Activated CD4-positive, alpha-beta T cell treated with anti-CD3 and anti-CD28 coated beads for 24 hours (primary cell): ENCODE measurements at regions not wholly inside any gene's neighbourhood (a gene's known extent, or its start where the extent isn't known, plus 50 kb on each side); places are given as distances from the start of the nearest gene placed in this dataset.
"Not testable (repeated sequence)": the region's sequence is repeated elsewhere in the genome, so short reads cannot be mapped to it uniquely, and the experiment has no call there.

Experiments
- DNase-seq, 2 donors: peaks; one replicate each; pipeline ENCODE4 v3.0.0-alpha.2; 2020; ENCODE audit warnings: low read depth in 2 of 2

- DNase-seq, result no peak
These were observed 152.5 kb upstream of the CHST15 start for GRCh38 chr10:124245806-124246440.

- DNase-seq, result no peak
These were observed 151.8 kb upstream of the CHST15 start for GRCh38 chr10:124245191-124245590.

GRCh38 chr10:124244256-124244877, 151.0 kb upstream of the CHST15 start:
- DNase-seq, result no peak

- no peak for DNase-seq
These were observed 150.3 kb upstream of the CHST15 start for GRCh38 chr10:124243702-124244121.

GRCh38 chr10:124242791-124243190, 149.4 kb upstream of the CHST15 start:
- DNase-seq, result no peak

GRCh38 chr10:124242365-124242764, 149.0 kb upstream of the CHST15 start:
- DNase-seq, result no peak

GRCh38 chr10:124241510-124241909, 148.1 kb upstream of the CHST15 start:
- DNase-seq, result not testable (repeated sequence)

GRCh38 chr10:124240839-124241291, 147.5 kb upstream of the CHST15 start:
- DNase-seq, result no peak

- no peak for DNase-seq
These were observed 146.3 kb upstream of the CHST15 start for GRCh38 chr10:124239696-124240095.

GRCh38 chr10:124239134-124239533, 145.7 kb upstream of the CHST15 start:
- DNase-seq, result no peak

GRCh38 chr10:124238367-124238766, 145.0 kb upstream of the CHST15 start:
- no peak for DNase-seq

GRCh38 chr10:124237282-124237961, 144.0 kb upstream of the CHST15 start:
- DNase-seq, result no peak

- DNase-seq, result no peak
These were observed 143.4 kb upstream of the CHST15 start for GRCh38 chr10:124236816-124237215.

- no peak for DNase-seq
These were observed 142.7 kb upstream of the CHST15 start for GRCh38 chr10:124236136-124236535.

GRCh38 chr10:124235232-124235631, 141.8 kb upstream of the CHST15 start:
- no peak for DNase-seq

GRCh38 chr10:124233546-124234138, 140.2 kb upstream of the CHST15 start:
- no peak for DNase-seq

- no peak for DNase-seq
These were observed 139.5 kb upstream of the CHST15 start for GRCh38 chr10:124232686-124233545.

GRCh38 chr10:124231168-124232155, 138.1 kb upstream of the CHST15 start:
- DNase-seq, result peak in 1 of 2 donors; percentile 6

- no peak for DNase-seq
These were observed 137.3 kb upstream of the CHST15 start for GRCh38 chr10:124230635-124231167.

GRCh38 chr10:124229989-124230634, 136.7 kb upstream of the CHST15 start:
- no peak for DNase-seq
